ENCODE measurements at regions not wholly inside any gene's neighbourhood (a gene's known extent, or its start where the extent isn't known, plus 50 kb on each side); places are given as distances from the start of the nearest gene placed in this dataset.

- TF ChIP-seq, protein P1, sequence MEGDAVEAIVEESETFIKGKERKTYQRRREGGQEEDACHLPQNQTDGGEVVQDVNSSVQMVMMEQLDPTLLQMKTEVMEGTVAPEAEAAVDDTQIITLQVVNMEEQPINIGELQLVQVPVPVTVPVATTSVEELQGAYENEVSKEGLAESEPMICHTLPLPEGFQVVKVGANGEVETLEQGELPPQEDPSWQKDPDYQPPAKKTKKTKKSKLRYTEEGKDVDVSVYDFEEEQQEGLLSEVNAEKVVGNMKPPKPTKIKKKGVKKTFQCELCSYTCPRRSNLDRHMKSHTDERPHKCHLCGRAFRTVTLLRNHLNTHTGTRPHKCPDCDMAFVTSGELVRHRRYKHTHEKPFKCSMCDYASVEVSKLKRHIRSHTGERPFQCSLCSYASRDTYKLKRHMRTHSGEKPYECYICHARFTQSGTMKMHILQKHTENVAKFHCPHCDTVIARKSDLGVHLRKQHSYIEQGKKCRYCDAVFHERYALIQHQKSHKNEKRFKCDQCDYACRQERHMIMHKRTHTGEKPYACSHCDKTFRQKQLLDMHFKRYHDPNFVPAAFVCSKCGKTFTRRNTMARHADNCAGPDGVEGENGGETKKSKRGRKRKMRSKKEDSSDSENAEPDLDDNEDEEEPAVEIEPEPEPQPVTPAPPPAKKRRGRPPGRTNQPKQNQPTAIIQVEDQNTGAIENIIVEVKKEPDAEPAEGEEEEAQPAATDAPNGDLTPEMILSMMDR (IDR thresholded peaks at IDR 0.05), result no peak
- TF ChIP-seq POLR2A (IDR thresholded peaks at IDR 0.05), result no peak
These were observed 83.9 kb downstream of the ALG10 start for GRCh38 chr12:34106172-34106571.

Measured in thyroid gland (tissue), 4 donors.